ENCODE measurements at regions not wholly inside any gene's neighbourhood (a gene's known extent, or its start where the extent isn't known, plus 50 kb on each side); places are given as distances from the start of the nearest gene placed in this dataset.

DNA sequence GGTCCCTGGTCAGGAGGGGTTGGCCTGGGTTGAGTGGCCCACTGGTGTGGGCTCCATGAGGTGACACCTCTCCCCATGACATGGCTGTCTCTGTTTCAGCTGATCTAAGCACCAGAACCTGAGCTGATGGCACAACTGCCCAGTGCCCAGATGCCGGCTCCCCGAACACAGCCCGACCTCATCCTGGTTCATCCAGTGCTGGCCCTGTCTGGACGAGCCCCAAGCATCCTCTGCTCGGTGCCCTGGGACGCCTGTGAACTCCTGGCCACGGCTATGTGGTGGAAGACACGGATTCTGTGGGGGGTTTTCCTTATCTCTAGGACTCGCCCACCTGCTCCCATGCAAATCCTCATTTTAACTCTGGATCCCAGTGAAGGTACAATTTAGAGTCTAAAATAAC is 389.2 kb downstream of the SHANK2 start:
- TF ChIP-seq CEBPB (IDR thresholded peaks at IDR 0.05) (no peak), YY1 (IDR thresholded peaks at IDR 0.05; ENCODE audit: low read depth) (no peak), RAD21 (IDR thresholded peaks at IDR 0.05; ENCODE audit: low read depth) (no peak), EP300 (IDR thresholded peaks at IDR 0.05; ENCODE audit: borderline replicate concordance) (no peak), TAF1 (IDR thresholded peaks at IDR 0.05; ENCODE audit: low read depth) (no peak), CREB1 (IDR thresholded peaks at IDR 0.05; ENCODE audit: low read depth) (no peak), EGR1 (IDR thresholded peaks at IDR 0.05) (no peak), TEAD4 (IDR thresholded peaks at IDR 0.05) (no peak), TCF12 (IDR thresholded peaks at IDR 0.05; ENCODE audit: low read depth) (no peak), NFIC (IDR thresholded peaks at IDR 0.05) (no peak)
- TF ChIP-seq, protein P1, sequence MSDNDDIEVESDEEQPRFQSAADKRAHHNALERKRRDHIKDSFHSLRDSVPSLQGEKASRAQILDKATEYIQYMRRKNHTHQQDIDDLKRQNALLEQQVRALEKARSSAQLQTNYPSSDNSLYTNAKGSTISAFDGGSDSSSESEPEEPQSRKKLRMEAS (IDR thresholded peaks at IDR 0.05), result no peak
- TF ChIP-seq, protein P2, sequence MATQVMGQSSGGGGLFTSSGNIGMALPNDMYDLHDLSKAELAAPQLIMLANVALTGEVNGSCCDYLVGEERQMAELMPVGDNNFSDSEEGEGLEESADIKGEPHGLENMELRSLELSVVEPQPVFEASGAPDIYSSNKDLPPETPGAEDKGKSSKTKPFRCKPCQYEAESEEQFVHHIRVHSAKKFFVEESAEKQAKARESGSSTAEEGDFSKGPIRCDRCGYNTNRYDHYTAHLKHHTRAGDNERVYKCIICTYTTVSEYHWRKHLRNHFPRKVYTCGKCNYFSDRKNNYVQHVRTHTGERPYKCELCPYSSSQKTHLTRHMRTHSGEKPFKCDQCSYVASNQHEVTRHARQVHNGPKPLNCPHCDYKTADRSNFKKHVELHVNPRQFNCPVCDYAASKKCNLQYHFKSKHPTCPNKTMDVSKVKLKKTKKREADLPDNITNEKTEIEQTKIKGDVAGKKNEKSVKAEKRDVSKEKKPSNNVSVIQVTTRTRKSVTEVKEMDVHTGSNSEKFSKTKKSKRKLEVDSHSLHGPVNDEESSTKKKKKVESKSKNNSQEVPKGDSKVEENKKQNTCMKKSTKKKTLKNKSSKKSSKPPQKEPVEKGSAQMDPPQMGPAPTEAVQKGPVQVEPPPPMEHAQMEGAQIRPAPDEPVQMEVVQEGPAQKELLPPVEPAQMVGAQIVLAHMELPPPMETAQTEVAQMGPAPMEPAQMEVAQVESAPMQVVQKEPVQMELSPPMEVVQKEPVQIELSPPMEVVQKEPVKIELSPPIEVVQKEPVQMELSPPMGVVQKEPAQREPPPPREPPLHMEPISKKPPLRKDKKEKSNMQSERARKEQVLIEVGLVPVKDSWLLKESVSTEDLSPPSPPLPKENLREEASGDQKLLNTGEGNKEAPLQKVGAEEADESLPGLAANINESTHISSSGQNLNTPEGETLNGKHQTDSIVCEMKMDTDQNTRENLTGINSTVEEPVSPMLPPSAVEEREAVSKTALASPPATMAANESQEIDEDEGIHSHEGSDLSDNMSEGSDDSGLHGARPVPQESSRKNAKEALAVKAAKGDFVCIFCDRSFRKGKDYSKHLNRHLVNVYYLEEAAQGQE (IDR thresholded peaks at IDR 0.05; ENCODE audit: low read depth), result no peak
